SU-DHL-6 (cell line): ENCODE measurements at regions not wholly inside any gene's neighbourhood (a gene's known extent, or its start where the extent isn't known, plus 50 kb on each side); places are given as distances from the start of the nearest gene placed in this dataset.
"Not testable (repeated sequence)": the region's sequence is repeated elsewhere in the genome, so short reads cannot be mapped to it uniquely, and the experiment has no call there.

Experiments
- EZH2phosphoT487 ChIP-seq: fragments of 200-600 bp; sonication (generic), shearing (Covaris generic); conservative IDR thresholded peaks from 2 replicates; pipeline ENCODE4 v1.6.1; 2018; ENCODE audit warnings: mild to moderate bottlenecking, antibody characterized with exemption, low read length, moderate library complexity, mixed read lengths
- TF ChIP-seq, protein P1 (sequence below): fragments of 200-600 bp; sonication (generic); IDR thresholded peaks from one replicate; pipeline ENCODE4 v1.5.1; 2017; ENCODE audit warnings: antibody characterized with exemption, mild to moderate bottlenecking, low read length, moderate library complexity; ENCODE audit not compliant: insufficient read depth, poor library complexity, severe bottlenecking

DNA sequence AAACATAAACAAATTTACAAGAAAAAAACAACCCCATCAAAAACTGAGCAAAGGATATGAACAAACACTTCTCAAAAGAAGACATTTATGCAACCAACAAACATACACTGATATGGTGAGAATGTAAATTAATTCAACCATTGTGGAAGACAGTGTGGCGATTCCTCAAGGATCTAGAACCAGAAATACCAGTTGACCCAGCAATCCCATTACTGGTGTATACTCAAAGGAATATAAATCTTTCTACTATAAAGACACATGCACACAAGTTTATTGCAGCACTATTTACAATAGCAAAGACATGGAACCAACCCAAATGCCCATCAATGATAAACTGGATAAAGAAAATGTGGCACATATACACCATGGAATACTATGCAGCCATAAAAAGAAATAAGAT lies 92.3 kb upstream of the GUCY1A1 start:
- TF ChIP-seq EZH2phosphoT487, result not testable (repeated sequence)
- TF ChIP-seq, protein P1, sequence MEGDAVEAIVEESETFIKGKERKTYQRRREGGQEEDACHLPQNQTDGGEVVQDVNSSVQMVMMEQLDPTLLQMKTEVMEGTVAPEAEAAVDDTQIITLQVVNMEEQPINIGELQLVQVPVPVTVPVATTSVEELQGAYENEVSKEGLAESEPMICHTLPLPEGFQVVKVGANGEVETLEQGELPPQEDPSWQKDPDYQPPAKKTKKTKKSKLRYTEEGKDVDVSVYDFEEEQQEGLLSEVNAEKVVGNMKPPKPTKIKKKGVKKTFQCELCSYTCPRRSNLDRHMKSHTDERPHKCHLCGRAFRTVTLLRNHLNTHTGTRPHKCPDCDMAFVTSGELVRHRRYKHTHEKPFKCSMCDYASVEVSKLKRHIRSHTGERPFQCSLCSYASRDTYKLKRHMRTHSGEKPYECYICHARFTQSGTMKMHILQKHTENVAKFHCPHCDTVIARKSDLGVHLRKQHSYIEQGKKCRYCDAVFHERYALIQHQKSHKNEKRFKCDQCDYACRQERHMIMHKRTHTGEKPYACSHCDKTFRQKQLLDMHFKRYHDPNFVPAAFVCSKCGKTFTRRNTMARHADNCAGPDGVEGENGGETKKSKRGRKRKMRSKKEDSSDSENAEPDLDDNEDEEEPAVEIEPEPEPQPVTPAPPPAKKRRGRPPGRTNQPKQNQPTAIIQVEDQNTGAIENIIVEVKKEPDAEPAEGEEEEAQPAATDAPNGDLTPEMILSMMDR, result not testable (repeated sequence)
